Middle frontal gyrus (tissue), 1 donor: ENCODE measurements at regions not wholly inside any gene's neighbourhood (a gene's known extent, or its start where the extent isn't known, plus 50 kb on each side); places are given as distances from the start of the nearest gene placed in this dataset.
"Not testable (repeated sequence)": the region's sequence is repeated elsewhere in the genome, so short reads cannot be mapped to it uniquely, and the experiment has no call there.

Experiments
- DNase-seq: peaks from one replicate; pipeline ENCODE4 v3.0.0-alpha.2; 2015; ENCODE audit warnings: low spot score; ENCODE audit errors: extremely low spot score

DNA sequence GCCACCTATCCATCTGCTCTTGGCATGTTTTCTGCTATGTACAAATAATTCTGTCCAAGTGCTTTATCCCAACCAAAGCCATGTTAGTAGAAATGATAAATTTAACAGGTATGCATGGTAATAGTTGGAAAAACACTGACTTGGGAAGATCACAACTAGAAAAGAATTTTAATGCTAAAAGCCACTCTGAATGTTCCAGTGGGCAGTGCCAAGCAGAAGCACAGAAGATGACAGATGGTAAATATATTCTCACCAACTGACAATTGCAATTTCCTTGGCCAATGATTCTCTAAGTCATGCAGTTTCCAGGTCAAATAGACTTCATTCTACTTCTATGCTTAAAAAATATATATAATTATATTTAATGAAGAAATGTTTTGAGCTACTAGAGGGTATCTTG, 83.6 kb upstream of the SEMA3C start:
- DNase-seq = no peak

DNA sequence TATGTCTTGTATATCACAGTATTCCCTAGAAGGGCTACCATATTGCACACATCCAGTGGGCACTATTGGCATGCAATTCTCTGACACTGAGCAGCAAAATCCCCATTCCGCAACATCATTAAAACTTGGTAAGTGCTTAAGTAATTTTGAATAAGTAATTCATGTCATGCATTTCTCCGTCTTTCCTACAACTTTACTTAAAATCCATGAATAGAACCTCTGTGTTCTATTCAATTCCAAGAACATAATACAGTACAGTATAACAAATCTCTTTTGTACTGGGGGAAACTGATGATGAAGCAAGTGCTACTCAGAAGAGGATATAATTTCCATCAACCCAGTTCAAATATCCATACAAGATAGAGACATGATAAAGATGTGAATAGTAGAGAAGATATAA, 80.9 kb upstream of the SEMA3C start:
- no peak for DNase-seq

DNA sequence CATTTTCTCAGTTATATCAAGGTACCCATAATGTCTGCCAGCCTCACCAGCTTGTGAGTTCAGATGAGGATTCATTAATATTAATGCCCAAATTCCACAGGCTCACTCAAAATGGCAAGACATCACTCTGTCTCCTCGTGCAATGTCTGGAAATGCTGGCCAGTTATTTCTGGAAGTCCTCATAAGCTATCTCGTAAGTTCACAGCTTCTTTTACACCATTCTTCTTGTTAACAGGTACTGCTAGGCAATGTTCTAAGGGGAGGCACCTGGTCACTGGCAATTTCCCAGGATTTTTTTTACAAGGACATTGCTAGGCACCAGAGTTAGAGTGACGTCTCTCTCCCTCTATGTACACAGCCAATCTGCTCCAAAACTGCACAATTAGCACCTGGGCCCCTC, 80.2 kb upstream of the SEMA3C start:
- no peak for DNase-seq

DNA sequence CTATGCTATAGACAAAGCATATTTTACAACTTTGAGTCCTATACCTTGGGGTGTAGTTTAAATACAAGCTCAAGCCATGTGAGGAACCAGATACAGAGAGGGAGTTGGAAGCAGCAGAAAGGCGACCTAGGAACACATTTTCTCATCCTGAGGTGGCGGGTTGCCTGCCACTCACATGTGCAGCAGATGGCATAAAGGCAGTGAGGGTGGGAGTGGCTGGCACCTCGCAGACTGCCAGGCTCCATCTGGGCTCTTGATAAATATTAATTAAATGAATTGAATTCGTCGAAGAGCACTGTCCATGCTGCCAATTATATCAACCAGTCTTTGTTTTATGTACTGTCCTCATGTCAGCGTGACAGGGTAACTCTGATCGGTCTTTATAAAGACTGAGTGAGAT, 79.0 kb upstream of the SEMA3C start:
- DNase-seq = no peak

DNA sequence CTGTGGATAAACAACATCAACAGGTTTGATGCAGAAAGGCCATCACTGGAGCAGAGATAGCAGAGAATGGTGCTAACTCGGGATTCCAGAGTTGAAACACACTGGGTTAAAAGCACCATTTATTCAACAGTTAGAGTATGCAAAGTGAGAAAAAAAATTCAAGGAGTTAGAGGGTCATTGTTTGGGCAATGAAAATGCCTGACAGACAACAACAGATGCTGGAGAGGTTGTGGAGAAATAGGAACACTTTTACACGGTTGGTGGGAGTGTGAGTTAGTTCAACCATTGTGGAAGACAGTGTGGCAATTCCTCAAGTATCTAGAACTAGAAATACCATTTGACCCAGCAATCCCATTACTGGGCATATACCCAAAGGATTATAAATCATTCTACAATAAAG, 77.4 kb upstream of the SEMA3C start:
- DNase-seq = not testable (repeated sequence)

DNA sequence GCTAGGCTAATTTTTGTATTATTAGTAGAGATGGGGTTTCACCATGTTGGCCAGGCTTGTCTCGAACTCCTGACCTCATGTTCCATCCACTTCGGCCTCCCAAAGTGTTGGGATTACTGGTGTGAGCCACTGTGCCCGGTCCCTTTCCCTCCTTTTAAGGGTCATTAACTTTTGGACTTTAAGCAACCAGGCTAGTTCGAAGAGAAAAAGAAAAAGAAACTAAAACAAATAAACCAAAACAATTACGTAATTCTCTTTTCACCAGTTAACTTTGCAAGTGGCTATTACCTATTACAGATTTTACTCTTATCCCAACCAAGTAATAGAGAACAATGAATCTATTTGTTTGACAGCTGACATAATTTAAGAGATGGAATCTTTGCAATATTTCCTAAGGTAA, 72.8 kb upstream of the SEMA3C start:
- no peak for DNase-seq

DNA sequence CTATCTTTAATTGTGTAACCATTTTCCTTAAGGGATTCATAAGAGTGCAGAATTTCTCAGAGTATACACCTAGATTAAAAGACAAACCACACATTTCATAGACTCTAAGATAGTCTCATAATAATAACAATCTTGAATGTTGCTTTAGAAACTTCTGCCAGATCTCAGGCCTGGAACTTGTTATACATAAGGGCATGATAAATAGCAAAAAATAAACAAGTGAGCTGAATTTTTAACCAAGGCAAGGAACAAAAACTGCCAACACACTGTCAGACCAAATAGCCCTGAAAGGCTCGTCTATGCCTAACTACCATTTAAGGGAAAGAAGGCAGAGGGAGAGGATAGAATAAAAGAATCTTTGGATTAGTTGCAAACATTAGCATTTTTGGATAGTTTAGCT, 65.8 kb upstream of the SEMA3C start:
- no peak for DNase-seq

DNA sequence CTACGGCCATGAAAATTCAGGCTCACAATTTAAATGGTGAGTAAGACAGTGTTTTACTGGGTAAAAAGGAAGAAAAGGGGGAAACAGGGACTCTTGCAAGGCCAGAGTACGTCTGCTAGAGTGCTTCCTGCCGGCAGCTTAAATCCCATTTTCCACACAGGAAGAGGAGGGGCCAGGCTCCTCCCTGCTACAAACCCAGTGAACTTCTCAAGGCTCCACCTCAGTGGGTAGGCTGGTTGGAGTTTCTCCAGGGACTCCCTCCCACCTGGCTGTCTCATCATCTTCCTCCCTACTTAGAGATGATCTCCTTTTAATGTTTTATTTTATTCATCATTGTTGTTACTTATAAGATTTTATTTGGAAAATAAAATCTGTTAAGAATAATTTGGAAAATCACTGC, 62.6 kb upstream of the SEMA3C start:
- DNase-seq = no peak

DNA sequence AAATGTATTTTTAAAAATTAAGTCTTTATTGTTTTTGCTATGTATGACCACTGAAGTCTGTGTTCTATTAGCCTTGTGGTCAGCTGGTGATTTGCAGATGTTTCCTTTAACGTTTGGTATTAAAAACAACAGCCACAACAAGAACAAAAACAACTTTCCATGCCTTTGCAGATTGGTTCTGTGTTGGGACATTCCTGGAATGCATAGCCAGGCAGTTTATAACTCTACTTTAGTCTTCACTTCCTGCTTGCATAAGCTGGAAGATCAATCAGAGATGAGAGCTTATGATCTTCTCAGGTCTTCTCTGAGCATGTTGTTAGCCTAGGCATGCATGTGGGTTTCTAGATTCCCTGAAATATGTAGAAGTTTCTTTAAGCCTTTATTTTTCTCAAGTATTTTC, 58.9 kb upstream of the SEMA3C start:
- DNase-seq = no peak

DNA sequence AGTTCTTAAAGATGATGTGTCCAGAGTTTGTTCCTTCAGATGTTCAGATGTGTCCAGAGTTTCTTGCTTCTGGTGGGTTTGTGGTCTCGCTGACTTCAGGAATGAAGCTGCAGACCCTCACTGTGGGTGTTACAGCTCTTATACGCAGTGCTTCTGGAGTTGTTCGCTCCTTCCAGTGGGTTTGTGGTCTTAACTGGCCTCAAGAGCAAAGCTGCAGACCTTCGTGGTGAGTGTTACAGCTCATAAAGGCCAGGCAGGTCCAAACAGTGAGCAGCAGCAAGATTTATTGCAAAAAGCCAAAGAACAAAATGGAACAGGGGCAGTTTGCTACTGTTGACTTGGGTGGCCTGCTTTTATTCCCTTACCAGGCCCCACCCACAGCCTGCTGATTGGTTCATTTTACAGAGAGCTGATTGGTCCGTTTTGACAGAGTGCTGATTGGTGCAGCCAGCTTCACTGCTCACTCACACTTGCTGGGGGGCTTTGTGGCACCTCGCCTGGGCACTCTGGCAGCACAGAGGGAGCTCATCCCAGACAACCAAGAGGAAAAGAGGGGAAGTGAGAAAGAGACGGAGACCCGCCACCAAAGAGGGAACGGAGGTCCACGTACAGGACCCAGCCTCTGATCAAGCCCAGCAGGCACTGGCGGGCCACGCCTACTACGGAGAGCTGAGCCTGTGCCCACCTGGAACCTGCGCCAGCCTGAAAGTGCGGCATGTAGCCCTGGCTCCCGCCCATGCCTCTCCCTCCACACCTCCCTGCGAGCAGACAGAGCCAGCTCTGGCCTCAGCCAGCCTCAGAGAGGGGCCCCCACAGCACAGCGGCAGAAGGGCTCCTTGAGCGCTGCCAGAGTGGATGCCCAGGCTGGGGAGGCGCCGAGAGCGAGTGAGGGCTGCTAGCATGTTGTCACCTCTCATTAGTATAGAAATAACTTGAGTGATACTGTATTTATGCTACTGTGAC, 55.8 kb upstream of the SEMA3C start:
- DNase-seq = no peak

DNA sequence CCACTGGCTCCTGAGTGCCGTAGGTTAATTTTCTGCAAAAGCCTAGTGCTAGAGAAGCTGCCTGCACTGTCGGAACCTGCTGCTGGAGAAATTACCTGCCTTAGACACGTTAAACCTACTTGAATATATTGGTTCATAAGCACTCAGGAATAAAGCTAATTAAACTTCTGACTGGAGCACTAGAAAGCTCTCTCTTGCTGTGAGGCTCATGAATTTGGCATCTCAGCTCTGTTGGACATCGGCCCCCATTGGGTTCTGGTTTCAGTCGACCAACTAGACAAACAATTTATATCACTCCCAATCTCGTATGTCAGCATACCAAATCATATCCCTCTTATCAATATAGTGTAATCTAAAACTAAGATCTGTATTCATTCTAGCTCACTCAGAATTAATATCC, 52.4 kb upstream of the SEMA3C start:
- DNase-seq = no peak
